H1 (cell line): ENCODE measurements at regions not wholly inside any gene's neighbourhood (a gene's known extent, or its start where the extent isn't known, plus 50 kb on each side); places are given as distances from the start of the nearest gene placed in this dataset.

Source experiments
- CTCF ChIA-PET: fragments of 300-600 bp; sonication (Branson Sonifier 250); formaldehyde crosslinking; loops from one replicate; lab custom pipeline; 2021; ENCODE audit not compliant: partially characterized antibody; lab: Charles Lee
- POLR2A ChIA-PET: fragments of 300-600 bp; sonication (Branson Sonifier 250); formaldehyde crosslinking; loops from one replicate; lab custom pipeline; 2021; ENCODE audit warnings: inconsistent platforms; ENCODE audit not compliant: partially characterized antibody; lab: Charles Lee
- DNase-seq, 2 experiments: peaks; one replicate each; pipeline versions ENCODE4 v3.0.0 to v3.0.0-alpha.2; 2010 to 2022; ENCODE audit warnings: low spot score in 2 of 2, low read depth in 1 of 2, mixed read lengths in 1 of 2
- FAIRE-seq: peaks from 2 replicates; lab custom pipeline; 2011; peaks lifted over from hg19 to GRCh38; lab: Jason Lieb, UNC
- H2AFZ ChIP-seq: 2 replicates; pipeline ENCODE4 v1.8.1; 2012; ENCODE audit warnings: low read length, inconsistent platforms
- H2AK5ac ChIP-seq: 2 replicates; pipeline ENCODE4 v1.6.1; 2013; ENCODE audit warnings: low read depth, low read length
- H2BK120ac ChIP-seq: replicated peaks from 2 replicates; pipeline ENCODE3; 2013; ENCODE audit warnings: low read depth, low read length, inconsistent platforms
- H2BK12ac ChIP-seq: 2 replicates; pipeline ENCODE4 v1.6.1; 2013; ENCODE audit warnings: low read depth, low read length
- H2BK15ac ChIP-seq: 2 replicates; pipeline ENCODE4 v1.6.1; 2013; ENCODE audit warnings: low read length
- H2BK20ac ChIP-seq: 2 replicates; pipeline ENCODE4 v1.6.1; 2013; ENCODE audit warnings: low read length
- H2BK5ac ChIP-seq: 2 replicates; pipeline ENCODE4 v1.6.1; 2013; ENCODE audit warnings: low read depth, low read length
- H3K14ac ChIP-seq: 2 replicates; pipeline ENCODE4 v1.6.1; 2013; ENCODE audit warnings: inconsistent platforms; ENCODE audit not compliant: insufficient read length
- H3K18ac ChIP-seq: 2 replicates; pipeline ENCODE4 v1.6.1; 2013; ENCODE audit warnings: low read length; ENCODE audit errors: extremely low read depth
- H3K23ac ChIP-seq: 2 replicates; pipeline ENCODE4 v1.6.1; 2013; ENCODE audit warnings: inconsistent platforms; ENCODE audit not compliant: insufficient read length
- H3K23me2 ChIP-seq: 2 replicates; pipeline ENCODE4 v1.6.1; 2013; ENCODE audit warnings: low read depth, low read length
- H3K27ac ChIP-seq: 2 replicates; pipeline ENCODE4 v1.6.1; 2011; ENCODE audit warnings: low read depth, low read length, inconsistent platforms
- H3K27me3 ChIP-seq, 4 experiments: replicated peaks in 1 of 4; 1 replicate in 1 of 4; 2 replicates in 3 of 4; pipeline versions ENCODE4 v1.6.1 to v1.8.1; 2011 to 2013; ENCODE audit warnings: low read length in 3 of 4, mild to moderate bottlenecking in 3 of 4, inconsistent platforms in 2 of 4, mixed read lengths in 2 of 4, moderate library complexity in 1 of 4; ENCODE audit not compliant: control insufficient read depth in 3 of 4, insufficient read depth in 3 of 4; ENCODE audit errors: extremely low read depth in 1 of 4
- H3K36me3 ChIP-seq, 4 experiments: 2 replicates each; pipeline versions ENCODE4 v1.6.1 to v1.8.1; 2011 to 2013; ENCODE audit warnings: mild to moderate bottlenecking in 4 of 4, low read length in 3 of 4, moderate library complexity in 2 of 4, control low read depth in 1 of 4, inconsistent platforms in 1 of 4; ENCODE audit not compliant: insufficient read depth in 4 of 4, control insufficient read depth in 2 of 4
- H3K4ac ChIP-seq: replicated peaks from 2 replicates; pipeline ENCODE3; 2013; ENCODE audit warnings: low read length, low read depth, mixed read lengths, inconsistent platforms; ENCODE audit not compliant: insufficient read length
- H3K4me1 ChIP-seq, 4 experiments: replicated peaks in 1 of 4; 1 replicate in 1 of 4; 2 replicates in 3 of 4; pipeline versions ENCODE4 v1.6.1 to v1.8.1; 2011 to 2013; ENCODE audit warnings: low read length in 3 of 4, inconsistent platforms in 2 of 4, mixed read lengths in 1 of 4; ENCODE audit not compliant: insufficient read depth in 4 of 4, control insufficient read depth in 3 of 4
- H3K4me2 ChIP-seq, 2 experiments: 2 replicates each; pipeline versions ENCODE4 v1.6.1 to v1.8.1; 2011 to 2013; ENCODE audit warnings: low read depth in 2 of 2, low read length in 2 of 2, control low read depth in 1 of 2, inconsistent platforms in 1 of 2, mild to moderate bottlenecking in 1 of 2; ENCODE audit not compliant: insufficient read depth in 1 of 2
- H3K4me3 ChIP-seq, 4 experiments: fragments of 200-600, 300-600 bp in 1 of 4; sonication (generic), shearing (Covaris generic), sonication (Bioruptor Twin) in 1 of 4; 2 replicates each; pipeline versions ENCODE4 v1.5.1 to v1.8.1; 2011 to 2016; ENCODE audit warnings: low read length in 4 of 4, low read depth in 3 of 4, control low read depth in 2 of 4, inconsistent platforms in 2 of 4, mild to moderate bottlenecking in 2 of 4, mixed read lengths in 1 of 4, moderate library complexity in 1 of 4; ENCODE audit not compliant: insufficient read depth in 2 of 4; ENCODE audit errors: extremely low read depth in 1 of 4
- H3K56ac ChIP-seq: replicated peaks from 2 replicates; pipeline ENCODE3; 2013; ENCODE audit warnings: low read depth, mild to moderate bottlenecking, mixed read lengths, low read length, inconsistent platforms; ENCODE audit not compliant: insufficient read length
- H3K79me1 ChIP-seq: 2 replicates; pipeline ENCODE4 v1.6.1; 2013; ENCODE audit warnings: low read depth, low read length, control low read depth
- H3K79me2 ChIP-seq, 2 experiments: 2 replicates each; pipeline versions ENCODE4 v1.6.1 to v1.8.1; 2012 to 2013; ENCODE audit warnings: low read length in 2 of 2, mild to moderate bottlenecking in 2 of 2, inconsistent platforms in 1 of 2; ENCODE audit not compliant: insufficient read depth in 2 of 2, control insufficient read depth in 1 of 2
- H3K9ac ChIP-seq, 4 experiments: replicated peaks in 1 of 4; 1 replicate in 1 of 4; 2 replicates in 3 of 4; pipeline versions ENCODE4 v1.6.1 to v1.8.1; 2011 to 2013; ENCODE audit warnings: low read depth in 3 of 4, low read length in 3 of 4, control low read depth in 2 of 4, mild to moderate bottlenecking in 2 of 4, moderate library complexity in 2 of 4, inconsistent platforms in 1 of 4; ENCODE audit errors: extremely low read depth in 1 of 4
- H3K9me3 ChIP-seq, 2 experiments: 2 replicates each; pipeline versions ENCODE4 v1.6.1 to v1.8.1; 2012 to 2013; ENCODE audit warnings: mild to moderate bottlenecking in 2 of 2, moderate library complexity in 2 of 2, control low read depth in 1 of 2, inconsistent platforms in 1 of 2, low read depth in 1 of 2, low read length in 1 of 2, mixed read lengths in 1 of 2; ENCODE audit not compliant: insufficient read depth in 2 of 2
- H4K20me1 ChIP-seq, 2 experiments: replicated peaks in 1 of 2; 2 replicates each; pipeline versions ENCODE3 to v1.8.1; 2011 to 2013; ENCODE audit warnings: inconsistent platforms in 2 of 2, low read length in 2 of 2, mild to moderate bottlenecking in 1 of 2; ENCODE audit not compliant: insufficient read depth in 2 of 2, control insufficient read depth in 1 of 2
- H4K5ac ChIP-seq: 2 replicates; pipeline ENCODE4 v1.6.1; 2013; ENCODE audit warnings: low read length, low read depth, mixed read lengths, inconsistent platforms; ENCODE audit not compliant: insufficient read length
- H4K8ac ChIP-seq: 2 replicates; pipeline ENCODE4 v1.8.0; 2013; ENCODE audit warnings: mild to moderate bottlenecking, moderate library complexity, low read length, inconsistent platforms; ENCODE audit not compliant: insufficient read depth; ENCODE audit errors: extremely low read depth
- H4K91ac ChIP-seq: replicated peaks from 2 replicates; pipeline ENCODE3; 2013; ENCODE audit warnings: low read length, mixed read lengths, inconsistent platforms; ENCODE audit not compliant: insufficient read length
- POU5F1 ChIP-seq: IDR thresholded peaks from 2 replicates; pipeline ENCODE4 v1.6.1; 2011; ENCODE audit warnings: low read depth, mild to moderate bottlenecking, low read length, moderate library complexity
- RAD21 ChIP-seq, 2 experiments: IDR thresholded peaks in 1 of 2; conservative IDR thresholded peaks in 1 of 2; 2 replicates each; pipeline ENCODE4 v1.6.1; 2011; ENCODE audit warnings: low read depth in 2 of 2, low read length in 2 of 2, improper control_type of control experiment in 1 of 2, inconsistent platforms in 1 of 2, mild to moderate bottlenecking in 1 of 2, moderate library complexity in 1 of 2
- WGBS, 2 experiments: shearing (Covaris generic) in 1 of 2; methylation state at CpG; one replicate each; pipeline versions ENCODE4 v1.1.6 to v1.1.7; 2013 to 2015; ENCODE audit warnings: low lambda C conversion rate in 2 of 2, mixed read lengths in 2 of 2, inconsistent platforms in 1 of 2, low coverage in 1 of 2, missing lambda C conversion rate in 1 of 2; ENCODE audit not compliant: insufficient replicate concordance in 2 of 2, insufficient coverage in 1 of 2, insufficient read length in 1 of 2; ENCODE audit errors: extremely low coverage in 1 of 2, missing lambda C conversion rate in 1 of 2; 5-methylcytosine and 5-hydroxymethylcytosine counted together

GRCh38 chr9:65432051-65432450 lies 147.0 kb upstream of the FOXD4L5 start:
- no peaks in the 10 kb centered on the region for H3K79me2 ChIP-seq
- H3K27ac ChIP-seq = no peak overlapping the region
- no peak overlapping the region for H2AFZ ChIP-seq
- no peak overlapping the region for H4K5ac ChIP-seq
- no peak overlapping the region for H2BK12ac ChIP-seq
- no peak overlapping the region for H4K8ac ChIP-seq
- no peak overlapping the region for H2BK20ac ChIP-seq
- H3K4ac ChIP-seq = no peak overlapping the region
- H3K79me1 ChIP-seq = no peaks in the 10 kb centered on the region
- no peak overlapping the region for H4K91ac ChIP-seq
- H2AK5ac ChIP-seq = no peak overlapping the region
- no peak overlapping the region for H2BK120ac ChIP-seq
- no peak overlapping the region for H3K4me3 ChIP-seq
- H3K9ac ChIP-seq = no peak overlapping the region
- TF ChIP-seq RAD21 (IDR thresholded peaks at IDR 0.05 in 1 of 2, conservative IDR thresholded peaks at IDR 0.05 in 1 of 2; ENCODE audit: low read depth in 2 of 2, low read length in 2 of 2) (no peak), POU5F1 (no peak)
- ChIA-PET CTCF (no interaction called here), POLR2A (no interaction called here)
- H3K4me1 ChIP-seq = no peaks in the 10 kb centered on the region
- H3K27me3 ChIP-seq = no peaks in the 10 kb centered on the region
- H4K20me1 ChIP-seq = no peaks in the 10 kb centered on the region
- FAIRE-seq (no peak), DNase-seq (no peak)
- H3K14ac ChIP-seq = no peak overlapping the region
- H2BK5ac ChIP-seq = no peak overlapping the region
- H3K23ac ChIP-seq = no peak overlapping the region
- no peaks in the 10 kb centered on the region for H3K36me3 ChIP-seq
- no peak overlapping the region for H3K18ac ChIP-seq
- H3K56ac ChIP-seq = no peak overlapping the region
- 92% methylated on average over 2 of the region's 2 CpGs; no CpG with 5 or more reads in 1 of the 2 experiments for WGBS, 2 experiments
- H3K9me3 ChIP-seq = peaks cover 16 to 85% of the 10 kb centered on the region in 2 experiments
- no peak overlapping the region for H2BK15ac ChIP-seq
- H3K23me2 ChIP-seq = no peaks in the 10 kb centered on the region
- no peak overlapping the region for H3K4me2 ChIP-seq
